HS-5 (cell line): ENCODE measurements at regions not wholly inside any gene's neighbourhood (a gene's known extent, or its start where the extent isn't known, plus 50 kb on each side); places are given as distances from the start of the nearest gene placed in this dataset.
"Not testable (repeated sequence)": the region's sequence is repeated elsewhere in the genome, so short reads cannot be mapped to it uniquely, and the experiment has no call there.

Experiments
- DNase-seq: peaks from one replicate; pipeline ENCODE4 v3.0.0-alpha.2; 2012; ENCODE audit warnings: low read depth

DNA sequence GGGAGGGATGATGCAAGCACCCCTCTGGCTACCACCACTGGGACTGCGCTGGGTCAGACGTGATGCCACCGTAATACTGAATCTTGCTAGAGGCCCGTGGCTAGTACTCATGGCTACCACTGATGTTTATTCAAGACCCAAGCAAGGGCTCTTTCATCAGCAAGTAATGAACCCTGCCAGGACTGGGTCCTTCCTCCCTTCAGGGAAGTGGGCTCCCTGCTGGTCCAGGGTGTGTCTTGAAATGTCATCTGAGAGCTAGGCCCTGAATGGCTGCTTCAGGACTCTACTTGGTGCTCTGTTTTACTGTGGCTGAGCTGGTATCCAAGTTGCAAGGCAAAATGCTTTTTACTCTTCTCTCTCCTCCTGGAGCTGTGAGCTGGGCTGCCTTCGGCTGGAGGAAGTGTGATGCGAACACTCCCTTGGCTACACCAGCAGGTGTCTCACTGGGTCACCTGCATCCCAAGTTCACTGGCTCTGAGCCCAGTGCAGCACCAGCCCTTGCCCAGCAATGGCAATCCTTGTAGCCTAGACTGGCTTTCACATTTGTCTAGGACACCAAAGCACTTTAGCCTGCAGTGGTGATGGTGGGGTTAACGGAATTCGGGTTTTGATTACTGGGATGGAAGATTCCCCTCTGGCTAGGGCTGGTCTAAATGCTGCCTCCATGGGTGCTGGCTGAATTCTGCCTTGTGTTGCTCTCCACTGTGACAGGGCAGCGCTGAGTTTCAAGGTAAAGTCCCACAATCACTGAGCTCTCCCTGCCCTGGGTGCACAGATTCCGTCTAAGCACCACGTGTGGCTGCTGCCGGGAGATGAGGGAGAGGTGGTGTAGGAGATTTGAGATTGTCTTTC, 98.6 kb downstream of the USP22 start:
- no peak for DNase-seq

DNA sequence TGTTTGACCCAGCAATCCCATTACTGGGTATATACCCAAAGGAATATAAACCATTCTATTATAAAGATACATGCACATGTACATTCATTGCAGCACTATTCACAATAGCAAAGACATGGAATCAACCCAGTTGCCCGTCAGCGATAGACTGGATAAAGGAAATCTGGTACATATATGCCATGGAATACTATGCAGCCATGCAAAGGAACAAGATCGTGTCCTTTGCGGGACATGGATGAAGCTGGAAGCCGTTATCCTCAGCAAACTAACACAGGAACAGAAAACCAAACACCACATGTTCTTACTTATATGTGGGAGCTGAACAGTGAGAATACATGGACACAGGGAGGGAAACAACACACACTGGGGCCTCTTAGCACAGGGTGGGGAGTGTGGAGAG, 95.1 kb downstream of the USP22 start:
- not testable (repeated sequence) for DNase-seq

DNA sequence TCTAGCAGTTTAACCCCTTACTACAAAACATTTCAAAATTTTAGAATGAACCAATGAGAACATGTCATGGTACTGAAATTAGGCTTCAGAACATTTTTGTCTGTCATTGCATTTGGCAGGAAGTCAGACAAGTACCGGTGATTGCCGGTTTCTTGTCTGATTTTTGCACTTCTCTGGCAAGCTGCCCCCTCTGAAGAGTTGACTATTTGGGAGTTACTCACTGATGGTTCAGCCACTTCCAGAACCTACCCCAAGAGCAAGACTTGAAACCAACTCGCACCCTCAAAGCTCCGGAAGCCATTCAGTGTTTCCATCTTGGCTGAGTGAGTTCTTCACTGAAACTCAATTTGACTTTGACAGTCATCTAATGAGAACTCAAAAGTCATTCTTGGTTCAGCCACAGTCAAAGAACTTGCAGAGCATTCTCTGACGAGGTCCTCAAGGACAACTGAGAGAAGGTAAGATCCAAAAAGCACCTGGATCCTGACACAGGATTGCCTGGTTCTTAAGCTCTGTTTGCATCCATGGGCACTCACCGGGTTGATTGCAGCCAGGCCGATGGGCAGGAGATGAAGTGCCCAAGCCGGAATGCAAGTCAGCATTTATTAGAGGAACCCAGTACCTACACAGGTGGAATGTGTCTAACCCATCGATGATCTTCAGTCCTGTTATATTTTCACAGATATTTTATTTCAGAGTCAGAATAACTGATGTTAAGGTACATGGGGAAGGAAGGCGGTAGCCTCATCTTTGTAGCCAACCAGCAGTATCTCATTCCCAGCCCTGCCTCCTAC, 93.6 kb downstream of the USP22 start:
- no peak for DNase-seq
